HCT116 (cell line): ENCODE measurements at regions not wholly inside any gene's neighbourhood (a gene's known extent, or its start where the extent isn't known, plus 50 kb on each side); places are given as distances from the start of the nearest gene placed in this dataset.

Experiments used
- POLR2A ChIP-seq: IDR thresholded peaks from 2 replicates; pipeline ENCODE4 v1.7.0; 2011; ENCODE audit warnings: borderline replicate concordance; ENCODE audit not compliant: insufficient read depth, insufficient read length; ENCODE audit errors: extremely low read depth
- ZBTB33 ChIP-seq: IDR thresholded peaks from 2 replicates; pipeline ENCODE4 v1.6.1; 2011; ENCODE audit warnings: mild to moderate bottlenecking, low read length, moderate library complexity; ENCODE audit not compliant: insufficient replicate concordance; ENCODE audit errors: extremely low read depth

GRCh38 chr20:23156170-23156841 is 70.2 kb upstream of the CD93 start:
- TF ChIP-seq ZBTB33 (no peak), POLR2A (no peak)
